ENCODE measurements at regions not wholly inside any gene's neighbourhood (a gene's known extent, or its start where the extent isn't known, plus 50 kb on each side); places are given as distances from the start of the nearest gene placed in this dataset.

GRCh38 chr18:78677483-78678317 is 301.9 kb upstream of the SALL3 start:
- Histone ChIP-seq H3K9me3 (replicated peaks in 1 of 2; ENCODE audit: control insufficient read depth in 1 of 2, insufficient read depth in 1 of 2, low read length in 2 of 2) (no peaks in the 10 kb centered on the region), H3K27ac (ENCODE audit: low read depth in 1 of 2, low read length in 2 of 2) (no peak overlapping the region), H2AFZ (ENCODE audit: insufficient read depth, low read depth, low read length, poor library complexity, severe bottlenecking) (no peak overlapping the region), H3K4me2 (replicated peaks; ENCODE audit: extremely low read depth, low read length, poor library complexity, severe bottlenecking) (no peak overlapping the region), H3K4me1 (ENCODE audit: control insufficient read depth in 1 of 2, insufficient read depth in 2 of 2, low read length in 2 of 2) (no peaks in the 10 kb centered on the region), H3K9ac (ENCODE audit: insufficient read depth, low read length, poor library complexity, severe bottlenecking) (no peak overlapping the region), H3K79me2 (ENCODE audit: insufficient read depth, low read length) (no peaks in the 10 kb centered on the region), H3K36me3 (replicated peaks in 1 of 2; ENCODE audit: control insufficient read depth in 1 of 2, insufficient read depth in 2 of 2, low read length in 2 of 2) (no peaks in the 10 kb centered on the region), H3K27me3 (ENCODE audit: control insufficient read depth in 2 of 2, insufficient read depth in 2 of 2, low read length in 2 of 2) (no peaks in the 10 kb centered on the region), H4K20me1 (ENCODE audit: insufficient read depth, low read length) (no peaks in the 10 kb centered on the region), H3K4me3 (replicated peaks in 1 of 3; ENCODE audit: low read depth in 2 of 3, low read length in 3 of 3) (no peak overlapping the region)
- Mint-ChIP-seq H3K4me1 (no peaks in the 10 kb centered on the region), H3K27ac (no peak overlapping the region), H3K27me3 (ENCODE audit: low read depth in 3 of 3) (peaks cover 0 to 2% (median 1%) of the 10 kb centered on the region in 3 donors), H3K9me3 (peaks cover 0 to 2% (median 0%) of the 10 kb centered on the region in 7 donors), H3K4me3 (no peak overlapping the region), H3K36me3 (no peaks in the 10 kb centered on the region)
- intact Hi-C loops (cut with micrococcal nuclease), result no loop called here
- WGBS (ENCODE audit: insufficient coverage), result 94% methylated on average over 22 of the region's 25 CpGs
- no peak for DNase-seq
- TF ChIP-seq, protein P1, sequence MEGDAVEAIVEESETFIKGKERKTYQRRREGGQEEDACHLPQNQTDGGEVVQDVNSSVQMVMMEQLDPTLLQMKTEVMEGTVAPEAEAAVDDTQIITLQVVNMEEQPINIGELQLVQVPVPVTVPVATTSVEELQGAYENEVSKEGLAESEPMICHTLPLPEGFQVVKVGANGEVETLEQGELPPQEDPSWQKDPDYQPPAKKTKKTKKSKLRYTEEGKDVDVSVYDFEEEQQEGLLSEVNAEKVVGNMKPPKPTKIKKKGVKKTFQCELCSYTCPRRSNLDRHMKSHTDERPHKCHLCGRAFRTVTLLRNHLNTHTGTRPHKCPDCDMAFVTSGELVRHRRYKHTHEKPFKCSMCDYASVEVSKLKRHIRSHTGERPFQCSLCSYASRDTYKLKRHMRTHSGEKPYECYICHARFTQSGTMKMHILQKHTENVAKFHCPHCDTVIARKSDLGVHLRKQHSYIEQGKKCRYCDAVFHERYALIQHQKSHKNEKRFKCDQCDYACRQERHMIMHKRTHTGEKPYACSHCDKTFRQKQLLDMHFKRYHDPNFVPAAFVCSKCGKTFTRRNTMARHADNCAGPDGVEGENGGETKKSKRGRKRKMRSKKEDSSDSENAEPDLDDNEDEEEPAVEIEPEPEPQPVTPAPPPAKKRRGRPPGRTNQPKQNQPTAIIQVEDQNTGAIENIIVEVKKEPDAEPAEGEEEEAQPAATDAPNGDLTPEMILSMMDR (IDR thresholded peaks at IDR 0.05), result no peak

DNA sequence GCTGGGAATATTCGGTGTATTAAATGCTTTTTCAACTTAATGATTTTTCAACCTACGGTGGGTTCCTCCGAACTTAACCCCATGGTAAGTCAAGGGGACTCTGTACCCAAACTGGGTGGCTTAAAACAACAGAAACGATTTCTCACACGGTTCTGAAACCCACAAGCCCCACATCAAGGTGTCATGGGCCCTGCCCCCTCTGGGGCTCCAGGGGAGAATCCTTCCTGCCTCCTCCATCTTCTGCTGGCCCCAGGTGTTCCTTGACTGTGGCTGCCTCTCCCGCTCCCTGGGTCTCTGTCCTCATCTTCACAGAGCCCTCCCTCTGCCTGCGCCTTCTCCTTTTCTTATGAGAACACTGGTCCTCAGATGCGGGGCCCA is 301.3 kb upstream of the SALL3 start:
- Histone ChIP-seq H3K9ac (ENCODE audit: insufficient read depth, low read length, poor library complexity, severe bottlenecking) (no peak overlapping the region), H2AFZ (ENCODE audit: insufficient read depth, low read depth, low read length, poor library complexity, severe bottlenecking) (no peak overlapping the region), H3K4me3 (replicated peaks in 1 of 3; ENCODE audit: low read depth in 2 of 3, low read length in 3 of 3) (no peak overlapping the region), H3K36me3 (replicated peaks in 1 of 2; ENCODE audit: control insufficient read depth in 1 of 2, insufficient read depth in 2 of 2, low read length in 2 of 2) (no peaks in the 10 kb centered on the region), H3K4me1 (ENCODE audit: control insufficient read depth in 1 of 2, insufficient read depth in 2 of 2, low read length in 2 of 2) (no peaks in the 10 kb centered on the region), H3K27ac (ENCODE audit: low read depth in 1 of 2, low read length in 2 of 2) (no peak overlapping the region), H4K20me1 (ENCODE audit: insufficient read depth, low read length) (no peaks in the 10 kb centered on the region), H3K79me2 (ENCODE audit: insufficient read depth, low read length) (no peaks in the 10 kb centered on the region), H3K9me3 (replicated peaks in 1 of 2; ENCODE audit: control insufficient read depth in 1 of 2, insufficient read depth in 1 of 2, low read length in 2 of 2) (no peaks in the 10 kb centered on the region), H3K27me3 (ENCODE audit: control insufficient read depth in 2 of 2, insufficient read depth in 2 of 2, low read length in 2 of 2) (no peaks in the 10 kb centered on the region), H3K4me2 (replicated peaks; ENCODE audit: extremely low read depth, low read length, poor library complexity, severe bottlenecking) (no peak overlapping the region)
- H3K4me3 Mint-ChIP-seq, result no peak overlapping the region
- TF ChIP-seq, protein P1 (IDR thresholded peaks at IDR 0.05), result no peak
- peaks cover 0 to 2% (median 1%) of the 10 kb centered on the region in 3 donors for H3K27me3 Mint-ChIP-seq (ENCODE audit: low read depth in 3 of 3)
- 33% methylated on average over 2 of the region's 8 CpGs for WGBS (ENCODE audit: insufficient coverage)
- intact Hi-C loops (cut with micrococcal nuclease), result no loop called here
- peaks cover 0 to 3% (median 0%) of the 10 kb centered on the region in 7 donors for H3K9me3 Mint-ChIP-seq
- no peaks in the 10 kb centered on the region for H3K4me1 Mint-ChIP-seq
- no peak overlapping the region for H3K27ac Mint-ChIP-seq
- no peak for DNase-seq
- no peaks in the 10 kb centered on the region for H3K36me3 Mint-ChIP-seq
